AML-193 (cell line): ENCODE measurements at regions not wholly inside any gene's neighbourhood (a gene's known extent, or its start where the extent isn't known, plus 50 kb on each side); places are given as distances from the start of the nearest gene placed in this dataset.

ENCODE experiments used
- DNase-seq, 2 experiments: peaks; one replicate each; lab custom pipeline; 2025; lab: John Stamatoyannopoulos, UW

- DNase-seq: no peak
Measured at GRCh38 chr4:57689693-57690205, 579.6 kb upstream of the IGFBP7 start.

- no peak for DNase-seq
Measured at GRCh38 chr4:57682275-57682674, 572.1 kb upstream of the IGFBP7 start.

- DNase-seq: no peak
Measured at GRCh38 chr4:57679969-57680368, 569.8 kb upstream of the IGFBP7 start.

GRCh38 chr4:57676394-57676793, 566.2 kb upstream of the IGFBP7 start:
- DNase-seq: no peak

GRCh38 chr4:57672846-57673433, 562.8 kb upstream of the IGFBP7 start:
- DNase-seq: no peak

- DNase-seq: no peak
Measured at GRCh38 chr4:57668621-57669020, 558.4 kb upstream of the IGFBP7 start.

GRCh38 chr4:57665806-57666205, 555.6 kb upstream of the IGFBP7 start:
- DNase-seq: no peak

GRCh38 chr4:57661517-57662090, 551.4 kb upstream of the IGFBP7 start:
- no peak for DNase-seq

- DNase-seq: no peak
Measured at GRCh38 chr4:57658673-57659072, 548.5 kb upstream of the IGFBP7 start.

- no peak for DNase-seq
Measured at GRCh38 chr4:57658188-57658587, 548.0 kb upstream of the IGFBP7 start.

GRCh38 chr4:57655342-57655741, 545.2 kb upstream of the IGFBP7 start:
- DNase-seq: no peak

GRCh38 chr4:57652779-57653178, 542.6 kb upstream of the IGFBP7 start:
- DNase-seq: no peak

GRCh38 chr4:57640391-57641100, 530.4 kb upstream of the IGFBP7 start:
- DNase-seq: no peak

GRCh38 chr4:57639561-57640382, 529.6 kb upstream of the IGFBP7 start:
- no peak for DNase-seq

- DNase-seq: no peak
Measured at GRCh38 chr4:57635910-57636309, 525.7 kb upstream of the IGFBP7 start.

- DNase-seq: no peak
Measured at GRCh38 chr4:57633212-57633859, 523.2 kb upstream of the IGFBP7 start.

GRCh38 chr4:57632564-57632963, 522.4 kb upstream of the IGFBP7 start:
- no peak for DNase-seq

- DNase-seq: no peak
Measured at GRCh38 chr4:57631147-57631546, 521.0 kb upstream of the IGFBP7 start.

- DNase-seq: no peak
Measured at GRCh38 chr4:57628004-57628403, 517.8 kb upstream of the IGFBP7 start.

GRCh38 chr4:57614257-57614932, 504.2 kb upstream of the IGFBP7 start:
- no peak for DNase-seq

- DNase-seq: no peak
Measured at GRCh38 chr4:57612279-57612678, 502.1 kb upstream of the IGFBP7 start.
